Panc1 (cell line): ENCODE measurements at regions not wholly inside any gene's neighbourhood (a gene's known extent, or its start where the extent isn't known, plus 50 kb on each side); places are given as distances from the start of the nearest gene placed in this dataset.

Experiments used
- ATAC-seq: fragments of 200-7000 bp; cut with Tn5 transposase; 2 replicates; pipeline ENCODE4 v1.9.1; 2020; ENCODE audit warnings: mild to moderate bottlenecking, moderate library complexity
- BruUV-seq: library from RNA; stranded (reverse); fragments of 400-500 nt; replicated peaks from 2 replicates; lab custom pipeline; 2021; lab: Mats Ljungman, UMichigan
- CTCF ChIA-PET: fragments of 300-600 bp; sonication (Branson Sonifier 250); formaldehyde crosslinking; loops from one replicate; lab custom pipeline; 2022; ENCODE audit warnings: antibody characterized with exemption; lab: Charles Lee
- POLR2A ChIA-PET: fragments of 300-600 bp; sonication (Branson Sonifier 250); formaldehyde crosslinking; loops from one replicate; lab custom pipeline; 2022; ENCODE audit warnings: antibody characterized with exemption; lab: Charles Lee
- DNase-seq: peaks from one replicate; pipeline ENCODE4 v3.0.0-alpha.2; 2010; ENCODE audit warnings: low read depth, low spot score
- H3K27ac ChIP-seq: 2 replicates; pipeline ENCODE4 v1.5.1; 2011; ENCODE audit warnings: mild to moderate bottlenecking, low read length, inconsistent platforms
- H3K27me3 ChIP-seq: fragments of 200-500 bp; sonication (Bioruptor generic); 2 replicates; pipeline ENCODE4 v1.6.0; 2014; ENCODE audit warnings: low read length, inconsistent platforms; ENCODE audit not compliant: control insufficient read depth, insufficient read depth
- H3K36me3 ChIP-seq: fragments of 200-500 bp; sonication (Bioruptor generic); 2 replicates; pipeline ENCODE4 v1.5.1; 2014; ENCODE audit warnings: inconsistent platforms, mild to moderate bottlenecking, low read length, moderate library complexity; ENCODE audit not compliant: control insufficient read depth, insufficient read depth
- H3K4me1 ChIP-seq: 2 replicates; pipeline ENCODE4 v1.5.1; 2011; ENCODE audit warnings: inconsistent platforms, mild to moderate bottlenecking, low read length, moderate library complexity; ENCODE audit not compliant: control insufficient read depth, insufficient read depth
- H3K4me3 ChIP-seq, 2 experiments: 2 replicates each; pipeline ENCODE4 v1.5.1; 2011 to 2012; ENCODE audit warnings: low read depth in 2 of 2, low read length in 2 of 2, mild to moderate bottlenecking in 2 of 2, inconsistent platforms in 1 of 2, moderate library complexity in 1 of 2
- H3K9me3 ChIP-seq: fragments of 200-500 bp; sonication (Bioruptor generic); 2 replicates; pipeline ENCODE4 v1.5.1; 2014; ENCODE audit warnings: low read depth, mild to moderate bottlenecking, inconsistent platforms, low read length, moderate library complexity; ENCODE audit not compliant: control insufficient read depth, insufficient read depth
- CTCF ChIP-seq: fragments of 450-650 bp; IDR thresholded peaks from 2 replicates; pipeline ENCODE4 v1.5.1; 2017; ENCODE audit warnings: mild to moderate bottlenecking
- POLR2AphosphoS5 ChIP-seq: IDR thresholded peaks from 2 replicates; pipeline ENCODE4 v1.6.1; 2012; ENCODE audit warnings: mild to moderate bottlenecking, low read depth, low read length, moderate library complexity
- SIN3A ChIP-seq: IDR thresholded peaks from 2 replicates; pipeline ENCODE4 v1.6.1; 2012; ENCODE audit warnings: low read depth, mild to moderate bottlenecking, low read length, moderate library complexity, borderline replicate concordance; ENCODE audit not compliant: insufficient read depth
- TCF7L2 ChIP-seq: IDR thresholded peaks from 2 replicates; pipeline ENCODE4 v1.6.1; 2011; ENCODE audit warnings: mild to moderate bottlenecking, low read depth, low read length, inconsistent platforms
- in situ Hi-C: cut with HindIII; loops from 2 replicates; pipeline ENCODE4 v1.10.0; 2016; ENCODE audit warnings: low sequenced_read_pairs, low pct_unique_long_range_greater_than_20kb
- intact Hi-C: fragments of 100-400 bp; cut with micrococcal nuclease; formaldehyde crosslinking; loops from one replicate; pipeline ENCODE4 v1.10.0; 2022; ENCODE audit not compliant: unreplicated experiment
- TF ChIP-seq, protein P1 (sequence below), 2 experiments: IDR thresholded peaks; 2 replicates each; pipeline ENCODE4 v1.6.1; 2011 to 2012; ENCODE audit warnings: low read depth in 2 of 2, control low read depth in 1 of 2, low read length in 1 of 2, mild to moderate bottlenecking in 1 of 2, moderate library complexity in 1 of 2; ENCODE audit not compliant: insufficient read depth in 1 of 2

- in situ Hi-C loops: no loop called here
- no peak for DNase-seq
- POLR2A ChIA-PET: no interaction called here
Measured at GRCh38 chr4:164639001-164639400, 114.9 kb upstream of the SMIM31 start.

DNA sequence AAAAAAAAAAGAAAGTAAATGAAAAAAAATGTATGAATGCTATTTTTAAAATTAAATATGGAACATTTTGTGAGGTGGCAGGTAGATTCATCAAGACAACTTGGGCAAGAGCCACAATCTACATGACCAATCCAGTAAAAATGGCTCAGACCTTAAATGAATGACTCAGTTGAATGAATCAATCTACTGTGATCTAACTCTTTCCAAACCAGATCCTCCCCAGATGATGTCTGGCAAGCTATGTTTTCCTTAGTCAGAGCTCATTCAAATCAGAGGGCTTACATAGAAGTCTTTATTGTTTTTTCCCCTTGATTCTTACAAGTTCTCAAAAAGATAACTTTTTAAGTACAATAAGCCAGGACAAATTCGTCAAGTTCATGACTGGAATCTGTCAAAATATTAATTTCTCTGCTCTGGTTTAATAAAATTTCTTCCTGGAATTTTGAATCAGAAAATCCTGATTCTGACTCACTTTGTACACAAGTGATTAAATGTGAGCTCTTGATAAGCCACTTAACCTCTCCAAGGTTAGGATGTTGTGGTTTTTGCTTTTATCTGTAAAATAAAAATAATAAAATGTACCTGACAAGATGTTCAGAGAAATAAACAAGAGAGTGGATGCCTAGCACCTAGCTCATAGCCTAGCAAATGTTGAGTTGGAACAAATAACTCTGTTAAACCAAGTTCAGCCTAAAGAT is 105.6 kb upstream of the SMIM31 start:
- intact Hi-C loops: no loop called here
- Histone ChIP-seq H3K9me3 (no peaks in the 10 kb centered on the region), H3K36me3 (no peaks in the 10 kb centered on the region), H3K27me3 (no peaks in the 10 kb centered on the region), H3K4me1 (no peaks in the 10 kb centered on the region), H3K4me3 (no peak overlapping the region), H3K27ac (no peak overlapping the region)
- no TSS peak for BruUV-seq
- DNase-seq: peak; percentile 7
- in situ Hi-C loops: no loop called here
- ATAC-seq: no peak
- TF ChIP-seq, protein P1, sequence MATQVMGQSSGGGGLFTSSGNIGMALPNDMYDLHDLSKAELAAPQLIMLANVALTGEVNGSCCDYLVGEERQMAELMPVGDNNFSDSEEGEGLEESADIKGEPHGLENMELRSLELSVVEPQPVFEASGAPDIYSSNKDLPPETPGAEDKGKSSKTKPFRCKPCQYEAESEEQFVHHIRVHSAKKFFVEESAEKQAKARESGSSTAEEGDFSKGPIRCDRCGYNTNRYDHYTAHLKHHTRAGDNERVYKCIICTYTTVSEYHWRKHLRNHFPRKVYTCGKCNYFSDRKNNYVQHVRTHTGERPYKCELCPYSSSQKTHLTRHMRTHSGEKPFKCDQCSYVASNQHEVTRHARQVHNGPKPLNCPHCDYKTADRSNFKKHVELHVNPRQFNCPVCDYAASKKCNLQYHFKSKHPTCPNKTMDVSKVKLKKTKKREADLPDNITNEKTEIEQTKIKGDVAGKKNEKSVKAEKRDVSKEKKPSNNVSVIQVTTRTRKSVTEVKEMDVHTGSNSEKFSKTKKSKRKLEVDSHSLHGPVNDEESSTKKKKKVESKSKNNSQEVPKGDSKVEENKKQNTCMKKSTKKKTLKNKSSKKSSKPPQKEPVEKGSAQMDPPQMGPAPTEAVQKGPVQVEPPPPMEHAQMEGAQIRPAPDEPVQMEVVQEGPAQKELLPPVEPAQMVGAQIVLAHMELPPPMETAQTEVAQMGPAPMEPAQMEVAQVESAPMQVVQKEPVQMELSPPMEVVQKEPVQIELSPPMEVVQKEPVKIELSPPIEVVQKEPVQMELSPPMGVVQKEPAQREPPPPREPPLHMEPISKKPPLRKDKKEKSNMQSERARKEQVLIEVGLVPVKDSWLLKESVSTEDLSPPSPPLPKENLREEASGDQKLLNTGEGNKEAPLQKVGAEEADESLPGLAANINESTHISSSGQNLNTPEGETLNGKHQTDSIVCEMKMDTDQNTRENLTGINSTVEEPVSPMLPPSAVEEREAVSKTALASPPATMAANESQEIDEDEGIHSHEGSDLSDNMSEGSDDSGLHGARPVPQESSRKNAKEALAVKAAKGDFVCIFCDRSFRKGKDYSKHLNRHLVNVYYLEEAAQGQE (IDR thresholded peaks at IDR 0.05; ENCODE audit: insufficient read depth in 1 of 2, low read depth in 2 of 2, low read length in 1 of 2): no peak
- TF ChIP-seq POLR2AphosphoS5 (no peak), SIN3A (no peak)
- POLR2A ChIA-PET: no interaction called here
- CTCF ChIA-PET: no interaction called here

More at GRCh38 chr4:164639001-164639400, 114.9 kb upstream of the SMIM31 start:
- intact Hi-C loops: no loop called here
- Histone ChIP-seq H3K27me3 (no peaks in the 10 kb centered on the region), H3K4me1 (no peaks in the 10 kb centered on the region), H3K9me3 (no peaks in the 10 kb centered on the region), H3K36me3 (no peaks in the 10 kb centered on the region), H3K27ac (no peak overlapping the region), H3K4me3 (no peak overlapping the region)
- TF ChIP-seq TCF7L2: no peak
- TF ChIP-seq, protein P1 (IDR thresholded peaks at IDR 0.05; ENCODE audit: insufficient read depth in 1 of 2, low read depth in 2 of 2, low read length in 1 of 2): no peak
- no peak for TF ChIP-seq POLR2AphosphoS5
- TF ChIP-seq SIN3A: no peak
- no peak for TF ChIP-seq CTCF
- BruUV-seq: no TSS peak
- CTCF ChIA-PET: no interaction called here
- no peak for ATAC-seq
